ENCODE measurements at regions not wholly inside any gene's neighbourhood (a gene's known extent, or its start where the extent isn't known, plus 50 kb on each side); places are given as distances from the start of the nearest gene placed in this dataset.

DNA sequence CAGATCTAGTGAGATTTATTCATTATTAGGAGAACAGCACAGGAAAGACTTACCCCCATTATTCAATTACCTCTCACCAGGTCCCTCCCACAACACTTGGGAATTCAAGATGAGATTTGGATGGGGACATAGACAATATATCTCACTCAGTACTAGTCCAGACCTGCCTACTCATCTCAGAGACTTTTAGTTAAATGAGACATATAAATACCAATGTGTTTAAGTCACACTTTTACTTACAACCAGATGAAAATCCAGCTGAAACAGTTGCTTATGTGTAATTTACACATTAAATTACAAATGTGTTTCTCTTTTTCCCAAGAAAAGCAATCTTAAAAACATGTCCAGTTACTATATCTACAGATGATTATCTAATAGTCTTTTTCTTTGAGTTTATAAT lies 1145.6 kb downstream of the KCNT2 start:
- peaks cover 6% of the 10 kb centered on the region for H3K36me3 Mint-ChIP-seq (ENCODE audit: unreplicated experiment)
- no peaks in the 10 kb centered on the region for H3K4me1 Mint-ChIP-seq (ENCODE audit: low read depth, unreplicated experiment)
- H3K9me3 Mint-ChIP-seq (ENCODE audit: unreplicated experiment): peaks cover 2% of the 10 kb centered on the region
- no peak overlapping the region for H3K4me3 Mint-ChIP-seq (ENCODE audit: unreplicated experiment)
- H3K27me3 Mint-ChIP-seq (ENCODE audit: unreplicated experiment): no peaks in the 10 kb centered on the region
- no peak for DNase-seq
- TF ChIP-seq CTCF (IDR thresholded peaks at IDR 0.05; ENCODE audit: partially characterized antibody, unreplicated experiment): no peak
- no peak overlapping the region for H3K27ac Mint-ChIP-seq (ENCODE audit: unreplicated experiment)

GRCh38 chr1:195462152-195462551 lies 1146.1 kb downstream of the KCNT2 start:
- no peak for TF ChIP-seq CTCF (IDR thresholded peaks at IDR 0.05; ENCODE audit: partially characterized antibody, unreplicated experiment)
- H3K27ac Mint-ChIP-seq (ENCODE audit: unreplicated experiment): no peak overlapping the region
- peaks cover 2% of the 10 kb centered on the region for H3K9me3 Mint-ChIP-seq (ENCODE audit: unreplicated experiment)

GRCh38 chr1:195458365-195458764 lies 1149.9 kb downstream of the KCNT2 start:
- H3K27ac Mint-ChIP-seq (ENCODE audit: unreplicated experiment): no peak overlapping the region
- no peaks in the 10 kb centered on the region for H3K4me1 Mint-ChIP-seq (ENCODE audit: low read depth, unreplicated experiment)
- peaks cover 6% of the 10 kb centered on the region for H3K36me3 Mint-ChIP-seq (ENCODE audit: unreplicated experiment)
- DNase-seq: no peak
- no peaks in the 10 kb centered on the region for H3K27me3 Mint-ChIP-seq (ENCODE audit: unreplicated experiment)
- H3K4me3 Mint-ChIP-seq (ENCODE audit: unreplicated experiment): no peak overlapping the region
- peaks cover 2% of the 10 kb centered on the region for H3K9me3 Mint-ChIP-seq (ENCODE audit: unreplicated experiment)
- TF ChIP-seq CTCF (IDR thresholded peaks at IDR 0.05; ENCODE audit: partially characterized antibody, unreplicated experiment): no peak

More at GRCh38 chr1:195462152-195462551, 1146.1 kb downstream of the KCNT2 start:
- no peaks in the 10 kb centered on the region for H3K4me1 Mint-ChIP-seq (ENCODE audit: low read depth, unreplicated experiment)
- H3K27me3 Mint-ChIP-seq (ENCODE audit: unreplicated experiment): no peaks in the 10 kb centered on the region
- H3K4me3 Mint-ChIP-seq (ENCODE audit: unreplicated experiment): no peak overlapping the region
- DNase-seq: no peak
- peaks cover 6% of the 10 kb centered on the region for H3K36me3 Mint-ChIP-seq (ENCODE audit: unreplicated experiment)

DNA sequence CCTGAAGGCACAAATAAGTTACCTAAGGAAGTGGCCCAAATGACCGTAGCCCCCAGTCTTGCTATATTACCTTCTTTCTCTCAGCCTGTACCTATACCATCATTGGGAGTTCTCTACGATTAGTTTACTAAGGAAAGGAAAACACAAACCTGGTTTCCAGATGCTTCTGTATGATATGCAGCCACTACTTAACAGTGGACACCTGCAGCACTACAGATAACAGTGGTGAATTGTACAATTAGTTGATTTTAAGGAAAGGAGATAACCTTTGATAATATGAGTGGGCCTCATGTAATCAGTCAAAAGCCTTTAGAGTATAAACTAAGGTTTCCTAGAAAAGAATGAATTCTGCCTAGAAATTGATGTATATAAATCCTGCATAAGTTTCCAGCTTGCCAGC lies 1157.4 kb downstream of the KCNT2 start:
- DNase-seq: no peak
- no peak overlapping the region for H3K4me3 Mint-ChIP-seq (ENCODE audit: unreplicated experiment)
- no peaks in the 10 kb centered on the region for H3K36me3 Mint-ChIP-seq (ENCODE audit: unreplicated experiment)
- no peaks in the 10 kb centered on the region for H3K27me3 Mint-ChIP-seq (ENCODE audit: unreplicated experiment)
- H3K27ac Mint-ChIP-seq (ENCODE audit: unreplicated experiment): no peak overlapping the region
- TF ChIP-seq CTCF (IDR thresholded peaks at IDR 0.05; ENCODE audit: partially characterized antibody, unreplicated experiment): no peak
- H3K9me3 Mint-ChIP-seq (ENCODE audit: unreplicated experiment): no peaks in the 10 kb centered on the region
- H3K4me1 Mint-ChIP-seq (ENCODE audit: low read depth, unreplicated experiment): no peaks in the 10 kb centered on the region

GRCh38 chr1:195439661-195440060 lies 1168.6 kb downstream of the KCNT2 start:
- H3K27ac Mint-ChIP-seq (ENCODE audit: unreplicated experiment): no peak overlapping the region
- no peak for DNase-seq
- no peaks in the 10 kb centered on the region for H3K9me3 Mint-ChIP-seq (ENCODE audit: unreplicated experiment)
- H3K4me1 Mint-ChIP-seq (ENCODE audit: low read depth, unreplicated experiment): no peaks in the 10 kb centered on the region
- no peaks in the 10 kb centered on the region for H3K27me3 Mint-ChIP-seq (ENCODE audit: unreplicated experiment)
- no peak for TF ChIP-seq CTCF (IDR thresholded peaks at IDR 0.05; ENCODE audit: partially characterized antibody, unreplicated experiment)
- no peaks in the 10 kb centered on the region for H3K36me3 Mint-ChIP-seq (ENCODE audit: unreplicated experiment)
- no peak overlapping the region for H3K4me3 Mint-ChIP-seq (ENCODE audit: unreplicated experiment)
